K562 (cell line): ENCODE measurements at regions not wholly inside any gene's neighbourhood (a gene's known extent, or its start where the extent isn't known, plus 50 kb on each side); places are given as distances from the start of the nearest gene placed in this dataset.

Experiments used
- ATAC-seq: fragments of 200-7000 bp; cut with Tn5 transposase; 3 replicates; pipeline ENCODE4 v1.9.1; 2020; ENCODE audit warnings: moderate library complexity
- BruUV-seq: library from RNA; stranded (reverse); fragments of 400-500 nt; replicated peaks from 2 replicates; lab custom pipeline; 2021; lab: Mats Ljungman, UMichigan
- CTCF ChIA-PET: fragments of 300-600 bp; formaldehyde crosslinking; extraction: SDS; loops from one replicate; lab custom pipeline; 2021; ENCODE audit warnings: low intra/inter-chr PET ratio; lab: Yijun Ruan, JAX
- POLR2A ChIA-PET: fragments of 300-600, 350-650 bp; sonication (Branson Sonifier 250); formaldehyde crosslinking; extraction: SDS; loops from one replicate; lab custom pipeline; 2021; ENCODE audit warnings: antibody characterized with exemption, inconsistent platforms; lab: Yijun Ruan, JAX
- DNase-seq, 4 experiments: peaks; one replicate each; pipeline versions ENCODE4 v3.0.0 to v3.0.0-alpha.2; 2011 to 2018; ENCODE audit warnings: low spot score in 3 of 4, mixed read lengths in 3 of 4; ENCODE audit errors: extremely low read depth in 1 of 4
- FAIRE-seq: peaks from 2 replicates; lab custom pipeline; 2011; peaks lifted over from hg19 to GRCh38; lab: Jason Lieb, UNC
- H2AFZ ChIP-seq: 2 replicates; pipeline ENCODE4 v1.6.0; 2011; ENCODE audit warnings: low read depth, low read length, control low read depth, inconsistent platforms
- H3K27ac ChIP-seq: fragments of 200-600 bp; 3 replicates; pipeline ENCODE4 v1.8.0; 2011; ENCODE audit warnings: low read depth, mild to moderate bottlenecking, control low read depth, inconsistent platforms, low read length, moderate library complexity, mixed read lengths; ENCODE audit errors: extremely low read depth
- H3K27me3 ChIP-seq, 2 experiments: fragments of 300-600 bp in 1 of 2; 2 replicates in 1 of 2; 3 replicates in 1 of 2; pipeline versions ENCODE4 v1.6.0 to v1.8.0; 2011; ENCODE audit warnings: inconsistent platforms in 2 of 2, low read length in 2 of 2, mild to moderate bottlenecking in 1 of 2, mixed read lengths in 1 of 2, moderate library complexity in 1 of 2; ENCODE audit not compliant: control insufficient read depth in 2 of 2, insufficient read depth in 2 of 2
- H3K36me3 ChIP-seq: fragments of 300-600 bp; 3 replicates; pipeline ENCODE4 v1.8.0; 2011; ENCODE audit warnings: mild to moderate bottlenecking, low read length, inconsistent platforms; ENCODE audit not compliant: control insufficient read depth, insufficient read depth
- H3K4me1 ChIP-seq, 2 experiments: fragments of 200-600 bp in 1 of 2; replicated peaks in 1 of 2; 2 replicates in 1 of 2; 3 replicates in 1 of 2; pipeline versions ENCODE4 v1.5.1 to v1.8.0; 2011; ENCODE audit warnings: inconsistent platforms in 2 of 2, low read length in 2 of 2, mild to moderate bottlenecking in 1 of 2, mixed read lengths in 1 of 2, moderate library complexity in 1 of 2; ENCODE audit not compliant: control insufficient read depth in 2 of 2, insufficient read depth in 2 of 2
- H3K4me2 ChIP-seq: 2 replicates; pipeline ENCODE4 v1.6.1; 2011; ENCODE audit warnings: low read length, control low read depth, inconsistent platforms, mixed read lengths; ENCODE audit not compliant: insufficient read depth
- H3K4me3 ChIP-seq: fragments of 200-600 bp; sonication (generic), shearing (Covaris generic); 2 replicates; pipeline ENCODE4 v1.5.1; 2016; ENCODE audit warnings: control low read depth, inconsistent platforms
- H3K79me2 ChIP-seq: fragments of 200-600 bp; 3 replicates; pipeline ENCODE4 v1.8.0; 2011; ENCODE audit warnings: low read length, inconsistent platforms; ENCODE audit not compliant: control insufficient read depth, insufficient read depth
- H3K9ac ChIP-seq, 2 experiments: 2 replicates each; pipeline versions ENCODE4 v1.6.0 to v1.6.1; 2011; ENCODE audit warnings: low read depth in 2 of 2, low read length in 2 of 2, control low read depth in 1 of 2, inconsistent platforms in 1 of 2, mild to moderate bottlenecking in 1 of 2, mixed read lengths in 1 of 2; ENCODE audit not compliant: insufficient read depth in 1 of 2
- H3K9me1 ChIP-seq: one replicate; pipeline ENCODE4 v1.6.0; 2011; ENCODE audit warnings: inconsistent platforms, mild to moderate bottlenecking, low read length, moderate library complexity; ENCODE audit not compliant: control insufficient read depth, insufficient read depth
- H3K9me3 ChIP-seq: replicated peaks from 2 replicates; pipeline ENCODE4 v1.5.1; 2011; ENCODE audit warnings: low read depth, low read length, inconsistent platforms; ENCODE audit not compliant: control insufficient read depth, insufficient read depth
- H4K20me1 ChIP-seq: replicated peaks from 2 replicates; pipeline ENCODE4 v1.6.1; 2011; ENCODE audit warnings: low read length, inconsistent platforms, mixed read lengths; ENCODE audit not compliant: control insufficient read depth, insufficient read depth
- CAMTA2 ChIP-seq: fragments of 250-450 bp; sonication (Bioruptor Pico); conservative IDR thresholded peaks from 2 replicates; pipeline ENCODE4 v1.5.1; 2022
- ELF2 ChIP-seq: fragments of 250-450 bp; sonication (Bioruptor Pico); IDR thresholded peaks from 2 replicates; pipeline ENCODE4 v1.5.0; 2021; ENCODE audit warnings: mild to moderate bottlenecking
- ETV5 ChIP-seq: sonication (generic); formaldehyde crosslinking; IDR thresholded peaks from 2 replicates; pipeline ENCODE4 v1.4.0; 2020; ENCODE audit warnings: low read depth, mild to moderate bottlenecking, missing genetic modification reagents
- HDAC1 ChIP-seq, 2 experiments: fragments of 450-650 bp; IDR thresholded peaks; 2 replicates each; pipeline ENCODE4 v1.6.1; 2016 to 2017; ENCODE audit warnings: inconsistent platforms in 1 of 2, mild to moderate bottlenecking in 1 of 2, moderate library complexity in 1 of 2
- HDAC8 ChIP-seq: fragments of 450-650 bp; IDR thresholded peaks from 2 replicates; pipeline ENCODE4 v1.6.1; 2016; ENCODE audit warnings: mild to moderate bottlenecking, missing genetic modification characterization, moderate library complexity, missing compliant biosample characterization
- HEY1 ChIP-seq: fragments of 250-450 bp; sonication (Bioruptor Pico); IDR thresholded peaks from 2 replicates; pipeline ENCODE4 v1.5.0; 2020; ENCODE audit warnings: mild to moderate bottlenecking, moderate library complexity, borderline replicate concordance
- MXI1 ChIP-seq: IDR thresholded peaks from 2 replicates; pipeline ENCODE4 v1.6.1; 2011; ENCODE audit warnings: low read depth, mild to moderate bottlenecking, improper control_type of control experiment, low read length
- OTX1 ChIP-seq: fragments of 450-650 bp; formaldehyde crosslinking; IDR thresholded peaks from 2 replicates; pipeline ENCODE4 v1.4.0; 2022; ENCODE audit warnings: mild to moderate bottlenecking
- POLR2A ChIP-seq: fragments of 450-650 bp; conservative IDR thresholded peaks from 2 replicates; pipeline ENCODE4 v1.6.1; 2016
- RB1 ChIP-seq: fragments of 450-650 bp; IDR thresholded peaks from 2 replicates; pipeline ENCODE4 v1.6.1; 2017; ENCODE audit warnings: low read depth, mild to moderate bottlenecking
- RBM25 ChIP-seq: fragments of 200-400 bp; formaldehyde crosslinking; IDR thresholded peaks from 2 replicates; pipeline ENCODE4 v1.6.1; 2018; ENCODE audit warnings: low read length, low read depth, moderate library complexity; ENCODE audit not compliant: severe bottlenecking
- STAT5B ChIP-seq: fragments of 250-450 bp; sonication (Bioruptor Pico); IDR thresholded peaks from 2 replicates; pipeline ENCODE4 v1.8.0; 2021; ENCODE audit warnings: mild to moderate bottlenecking, inconsistent platforms
- TAL1 ChIP-seq: fragments of 450-650 bp; IDR thresholded peaks from 2 replicates; pipeline ENCODE4 v1.6.1; 2016; ENCODE audit warnings: mild to moderate bottlenecking
- WHSC1 ChIP-seq: IDR thresholded peaks from one replicate; pipeline ENCODE4 v1.6.1; 2012; ENCODE audit warnings: low read length, control low read depth, inconsistent platforms
- ZNF584 ChIP-seq: fragments of 200-800 bp; sonication (Bioruptor generic); IDR thresholded peaks from 2 replicates; pipeline ENCODE4 v1.6.1; 2016; ENCODE audit warnings: low read depth, mild to moderate bottlenecking, missing genetic modification characterization, missing compliant biosample characterization
- ZNF589 ChIP-seq: fragments of 200-800 bp; sonication (Bioruptor generic); IDR thresholded peaks from 2 replicates; pipeline ENCODE4 v1.6.1; 2016; ENCODE audit warnings: low read depth, missing genetic modification characterization, missing compliant biosample characterization
- ZSCAN32 ChIP-seq: fragments of 450-650 bp; formaldehyde crosslinking; IDR thresholded peaks from 2 replicates; pipeline ENCODE4 v1.4.0; 2020; ENCODE audit warnings: mild to moderate bottlenecking, moderate library complexity
- WGBS: fragments of 100-300 bp; shearing (Covaris generic); methylation state at CpG from one replicate; pipeline ENCODE4 v1.1.6; 2016; ENCODE audit warnings: low coverage, mixed read lengths; ENCODE audit not compliant: insufficient coverage; ENCODE audit errors: missing lambda C conversion rate; 5-methylcytosine and 5-hydroxymethylcytosine counted together
- in situ Hi-C: fragments of 300-500 bp; cut with MboI; formaldehyde crosslinking; loops from 4 replicates; pipeline ENCODE4 v1.15.0; 2018; ENCODE audit warnings: inconsistent platforms, mixed read lengths
- intact Hi-C: fragments of 100-400 bp; cut with micrococcal nuclease; formaldehyde crosslinking; loops from 2 replicates; pipeline ENCODE4 v1.14.2; 2022
- TF ChIP-seq, protein P1 (sequence below): fragments of 250-450 bp; sonication (Bioruptor Pico); IDR thresholded peaks from 2 replicates; pipeline ENCODE4 v1.9.0; 2021; ENCODE audit warnings: mild to moderate bottlenecking, inconsistent platforms
- TF ChIP-seq, protein P2 (sequence below), 3 experiments: fragments of 200-800 bp in 1 of 3; sonication (Bioruptor generic) in 1 of 3; sonication (generic) in 1 of 3; formaldehyde crosslinking in 1 of 3; IDR thresholded peaks; 2 replicates each; pipeline versions ENCODE4 v1.6.1 to v1.8.0; 2016 to 2022; ENCODE audit warnings: mild to moderate bottlenecking in 2 of 3, missing compliant biosample characterization in 2 of 3, missing genetic modification characterization in 2 of 3, missing genetic modification reagents in 1 of 3

DNA sequence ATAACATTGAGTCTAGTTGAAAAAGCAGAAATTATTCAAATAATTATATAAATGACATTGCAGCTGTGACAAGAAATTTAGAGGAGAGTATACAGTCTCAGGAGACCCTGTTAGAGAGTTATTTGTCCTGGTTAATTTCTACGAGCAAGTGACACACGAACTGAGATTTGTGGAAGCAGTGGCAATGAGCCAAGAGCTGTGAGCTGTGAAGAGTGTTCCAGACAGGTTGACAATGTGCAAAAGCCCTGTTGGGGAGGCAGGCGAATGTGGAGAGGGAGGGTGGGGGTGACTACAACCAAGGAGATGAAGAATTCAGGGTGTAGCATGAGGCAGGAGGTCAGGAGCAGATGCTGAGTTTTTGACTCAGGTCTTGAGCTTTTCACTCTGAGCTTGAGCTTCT, 620.2 kb upstream of the TENM4 start:
- H3K4me3 ChIP-seq, result no peak overlapping the region
- no peaks in the 10 kb centered on the region for H3K9me3 ChIP-seq
- in situ Hi-C loops, result no loop called here
- CTCF ChIA-PET, result no interaction called here
- H3K27ac ChIP-seq, result no peak overlapping the region
- intact Hi-C loops, result no loop called here
- H3K9me1 ChIP-seq, result no peaks in the 10 kb centered on the region
- no peak for ATAC-seq
- H3K79me2 ChIP-seq, result no peaks in the 10 kb centered on the region
- TF ChIP-seq WHSC1 (no peak), CAMTA2 (CRISPR knock-in tag) (no peak), RBM25 (no peak), HDAC1 (IDR thresholded peaks at IDR 0.05) (no peak), RB1 (no peak), HEY1 (no peak), ELF2 (CRISPR knock-in tag) (no peak), ZNF584 (CRISPR knock-in tag) (no peak), POLR2A (no peak), TAL1 (no peak), MXI1 (no peak), ZNF589 (CRISPR knock-in tag) (no peak), HDAC8 (tag) (no peak), OTX1 (CRISPR knock-in tag) (no peak), STAT5B (no peak), ETV5 (no peak), ZSCAN32 (CRISPR knock-in tag) (no peak)
- TF ChIP-seq, protein P1, sequence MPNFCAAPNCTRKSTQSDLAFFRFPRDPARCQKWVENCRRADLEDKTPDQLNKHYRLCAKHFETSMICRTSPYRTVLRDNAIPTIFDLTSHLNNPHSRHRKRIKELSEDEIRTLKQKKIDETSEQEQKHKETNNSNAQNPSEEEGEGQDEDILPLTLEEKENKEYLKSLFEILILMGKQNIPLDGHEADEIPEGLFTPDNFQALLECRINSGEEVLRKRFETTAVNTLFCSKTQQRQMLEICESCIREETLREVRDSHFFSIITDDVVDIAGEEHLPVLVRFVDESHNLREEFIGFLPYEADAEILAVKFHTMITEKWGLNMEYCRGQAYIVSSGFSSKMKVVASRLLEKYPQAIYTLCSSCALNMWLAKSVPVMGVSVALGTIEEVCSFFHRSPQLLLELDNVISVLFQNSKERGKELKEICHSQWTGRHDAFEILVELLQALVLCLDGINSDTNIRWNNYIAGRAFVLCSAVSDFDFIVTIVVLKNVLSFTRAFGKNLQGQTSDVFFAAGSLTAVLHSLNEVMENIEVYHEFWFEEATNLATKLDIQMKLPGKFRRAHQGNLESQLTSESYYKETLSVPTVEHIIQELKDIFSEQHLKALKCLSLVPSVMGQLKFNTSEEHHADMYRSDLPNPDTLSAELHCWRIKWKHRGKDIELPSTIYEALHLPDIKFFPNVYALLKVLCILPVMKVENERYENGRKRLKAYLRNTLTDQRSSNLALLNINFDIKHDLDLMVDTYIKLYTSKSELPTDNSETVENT (CRISPR knock-in tag), result no peak
- TF ChIP-seq, protein P2, sequence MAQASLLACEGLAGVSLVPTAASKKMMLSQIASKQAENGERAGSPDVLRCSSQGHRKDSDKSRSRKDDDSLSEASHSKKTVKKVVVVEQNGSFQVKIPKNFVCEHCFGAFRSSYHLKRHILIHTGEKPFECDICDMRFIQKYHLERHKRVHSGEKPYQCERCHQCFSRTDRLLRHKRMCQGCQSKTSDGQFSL (CRISPR knock-in tag; IDR thresholded peaks at IDR 0.05), result no peak
- TF ChIP-seq, protein P2 (tag; IDR thresholded peaks at IDR 0.05), result no peak
- TF ChIP-seq, all 486 proteins: peak for 0
- H3K27me3 ChIP-seq, result no peaks in the 10 kb centered on the region
- no peaks in the 10 kb centered on the region for H3K4me1 ChIP-seq
- no peaks in the 10 kb centered on the region for H4K20me1 ChIP-seq
- POLR2A ChIA-PET, result no interaction called here
- DNase-seq (no peak), FAIRE-seq (no peak)
- H2AFZ ChIP-seq, result no peak overlapping the region
- BruUV-seq, result no TSS peak
- no peaks in the 10 kb centered on the region for H3K36me3 ChIP-seq
- 6% methylated on average over 3 of the region's 3 CpGs for WGBS
- H3K9ac ChIP-seq, result no peak overlapping the region
- H3K4me2 ChIP-seq, result no peak overlapping the region
